Mesothelial cell of epicardium (in vitro differentiated cells): ENCODE measurements at regions not wholly inside any gene's neighbourhood (a gene's known extent, or its start where the extent isn't known, plus 50 kb on each side); places are given as distances from the start of the nearest gene placed in this dataset.
"Not testable (repeated sequence)": the region's sequence is repeated elsewhere in the genome, so short reads cannot be mapped to it uniquely, and the experiment has no call there.

Source experiments
- DNase-seq, 2 experiments: peaks; one replicate each; pipeline ENCODE4 v3.0.0; 2021; ENCODE audit warnings: low spot score in 2 of 2; ENCODE audit not compliant: unreplicated experiment in 2 of 2
- H3K27ac Mint-ChIP-seq: 2 replicates; pipeline ENCODE4 v1.8.0; 2021; ENCODE audit warnings: mixed read lengths
- H3K27me3 Mint-ChIP-seq: 2 replicates; pipeline ENCODE4 v1.8.0; 2021; ENCODE audit warnings: low read depth, mixed read lengths
- H3K36me3 Mint-ChIP-seq: 2 replicates; pipeline ENCODE4 v1.8.0; 2021; ENCODE audit warnings: mixed read lengths
- H3K4me1 Mint-ChIP-seq: 2 replicates; pipeline ENCODE4 v1.8.0; 2021; ENCODE audit warnings: mixed read lengths
- H3K4me3 Mint-ChIP-seq: 2 replicates; pipeline ENCODE4 v1.8.0; 2021; ENCODE audit warnings: mild to moderate bottlenecking, moderate library complexity, mixed read lengths
- H3K9me3 Mint-ChIP-seq: 2 replicates; pipeline ENCODE4 v1.8.0; 2021; ENCODE audit warnings: mixed read lengths
- TF ChIP-seq, protein P1 (sequence below): fragments of 200-600 bp; sonication (generic); IDR thresholded peaks from one replicate; pipeline ENCODE4 v1.5.0; 2021; ENCODE audit warnings: antibody characterized with exemption; ENCODE audit not compliant: unreplicated experiment

DNA sequence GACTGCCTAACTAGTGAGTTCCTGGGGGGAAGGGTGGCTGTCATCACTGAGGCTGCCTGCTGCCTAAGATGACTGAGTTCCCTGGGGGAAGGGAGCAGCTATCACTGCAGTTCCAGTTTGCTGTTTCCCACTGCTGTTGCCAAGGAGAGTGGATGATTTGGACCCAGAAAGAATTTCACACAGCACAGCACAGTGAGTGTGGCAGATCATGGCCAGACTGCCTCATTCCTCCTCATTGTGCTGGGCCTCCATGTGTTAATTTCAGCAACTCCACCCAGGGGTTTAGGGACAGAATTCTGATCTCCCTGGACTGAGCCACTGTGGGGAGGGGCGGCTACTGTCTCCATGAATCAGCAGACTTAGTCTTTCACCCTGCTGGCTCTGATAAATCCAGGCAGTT lies 125.0 kb downstream of the TEX13C start:
- H3K36me3 Mint-ChIP-seq: no peaks in the 10 kb centered on the region
- peaks cover 7% of the 10 kb centered on the region for H3K4me1 Mint-ChIP-seq
- no peak overlapping the region for H3K27ac Mint-ChIP-seq
- peaks cover 40% of the 10 kb centered on the region for H3K9me3 Mint-ChIP-seq
- DNase-seq: no peak
- no peak overlapping the region for H3K4me3 Mint-ChIP-seq
- no peaks in the 10 kb centered on the region for H3K27me3 Mint-ChIP-seq
- TF ChIP-seq, protein P1, sequence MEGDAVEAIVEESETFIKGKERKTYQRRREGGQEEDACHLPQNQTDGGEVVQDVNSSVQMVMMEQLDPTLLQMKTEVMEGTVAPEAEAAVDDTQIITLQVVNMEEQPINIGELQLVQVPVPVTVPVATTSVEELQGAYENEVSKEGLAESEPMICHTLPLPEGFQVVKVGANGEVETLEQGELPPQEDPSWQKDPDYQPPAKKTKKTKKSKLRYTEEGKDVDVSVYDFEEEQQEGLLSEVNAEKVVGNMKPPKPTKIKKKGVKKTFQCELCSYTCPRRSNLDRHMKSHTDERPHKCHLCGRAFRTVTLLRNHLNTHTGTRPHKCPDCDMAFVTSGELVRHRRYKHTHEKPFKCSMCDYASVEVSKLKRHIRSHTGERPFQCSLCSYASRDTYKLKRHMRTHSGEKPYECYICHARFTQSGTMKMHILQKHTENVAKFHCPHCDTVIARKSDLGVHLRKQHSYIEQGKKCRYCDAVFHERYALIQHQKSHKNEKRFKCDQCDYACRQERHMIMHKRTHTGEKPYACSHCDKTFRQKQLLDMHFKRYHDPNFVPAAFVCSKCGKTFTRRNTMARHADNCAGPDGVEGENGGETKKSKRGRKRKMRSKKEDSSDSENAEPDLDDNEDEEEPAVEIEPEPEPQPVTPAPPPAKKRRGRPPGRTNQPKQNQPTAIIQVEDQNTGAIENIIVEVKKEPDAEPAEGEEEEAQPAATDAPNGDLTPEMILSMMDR: no peak

DNA sequence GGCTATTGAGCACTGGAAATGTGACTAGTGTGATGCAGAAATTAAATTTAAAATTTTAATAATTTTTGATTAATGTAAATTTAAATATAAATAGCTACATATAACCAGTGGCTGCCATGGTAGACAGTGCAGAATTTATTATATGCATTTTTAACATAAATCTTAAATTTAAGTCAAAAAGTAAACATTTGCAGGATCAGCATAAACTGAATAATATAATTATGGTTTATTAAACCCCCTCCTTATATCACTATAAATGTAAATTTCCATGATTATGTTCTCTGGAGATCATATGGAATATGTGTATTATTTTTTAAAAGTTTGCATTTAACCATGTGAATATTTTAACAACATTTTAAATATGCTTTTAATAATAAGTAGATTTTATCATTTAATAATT lies 155.8 kb downstream of the TEX13C start:
- H3K4me3 Mint-ChIP-seq: no peak overlapping the region
- TF ChIP-seq, protein P1: no peak
- no peaks in the 10 kb centered on the region for H3K4me1 Mint-ChIP-seq
- no peaks in the 10 kb centered on the region for H3K36me3 Mint-ChIP-seq
- no peaks in the 10 kb centered on the region for H3K27me3 Mint-ChIP-seq
- DNase-seq: no peak
- no peak overlapping the region for H3K27ac Mint-ChIP-seq
- peaks cover 7% of the 10 kb centered on the region for H3K9me3 Mint-ChIP-seq

DNA sequence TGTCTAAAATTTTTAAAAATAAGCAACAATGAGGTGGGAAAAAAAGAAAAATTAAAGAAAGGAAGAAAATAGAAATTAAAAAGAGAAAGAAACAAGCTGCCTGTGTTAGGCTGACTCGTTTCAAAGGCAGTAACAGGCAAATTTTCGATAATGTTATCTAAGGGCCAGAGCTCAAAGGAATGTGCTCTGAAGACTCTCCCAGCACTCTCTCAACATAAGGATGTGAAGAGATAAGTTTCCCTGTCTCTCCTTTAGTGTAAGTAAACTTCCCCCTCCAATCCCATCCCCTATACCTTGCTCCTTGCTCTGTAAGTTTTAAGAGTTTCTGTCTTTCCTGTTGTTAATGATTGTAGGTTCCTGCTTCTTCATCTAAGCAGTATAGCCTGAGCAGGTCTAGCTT lies 172.8 kb downstream of the TEX13C start:
- Mint-ChIP-seq H3K27ac (peak overlapping the region; percentile 2), H3K4me3 (no peak overlapping the region), H3K4me1 (no peaks in the 10 kb centered on the region), H3K27me3 (no peaks in the 10 kb centered on the region), H3K36me3 (no peaks in the 10 kb centered on the region), H3K9me3 (peaks cover 8% of the 10 kb centered on the region)
- TF ChIP-seq, protein P1: no peak
- no peak for DNase-seq

DNA sequence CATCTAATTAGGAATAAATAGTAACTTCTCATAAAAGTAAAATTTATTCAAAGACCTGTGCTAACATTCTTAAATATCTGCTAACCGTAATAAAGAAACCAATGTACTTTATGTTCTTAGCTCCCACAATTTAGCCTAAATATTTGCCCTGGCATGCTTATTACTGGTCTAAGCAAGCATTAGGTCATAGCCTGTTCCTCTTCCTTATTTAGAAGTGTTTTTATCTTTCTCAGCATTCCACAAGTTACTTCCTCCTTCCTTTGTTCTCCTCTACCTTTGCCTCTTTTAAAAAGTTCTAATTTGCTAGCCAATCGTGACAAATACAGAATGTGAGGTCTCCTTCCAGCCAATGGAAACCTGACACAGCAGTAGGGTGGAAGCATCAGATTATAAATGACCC lies 173.3 kb downstream of the TEX13C start:
- DNase-seq, H3K27ac Mint-ChIP-seq, H3K4me3 Mint-ChIP-seq, H3K4me1 Mint-ChIP-seq, H3K36me3 Mint-ChIP-seq, H3K9me3 Mint-ChIP-seq, H3K27me3 Mint-ChIP-seq: not testable (repeated sequence)

DNA sequence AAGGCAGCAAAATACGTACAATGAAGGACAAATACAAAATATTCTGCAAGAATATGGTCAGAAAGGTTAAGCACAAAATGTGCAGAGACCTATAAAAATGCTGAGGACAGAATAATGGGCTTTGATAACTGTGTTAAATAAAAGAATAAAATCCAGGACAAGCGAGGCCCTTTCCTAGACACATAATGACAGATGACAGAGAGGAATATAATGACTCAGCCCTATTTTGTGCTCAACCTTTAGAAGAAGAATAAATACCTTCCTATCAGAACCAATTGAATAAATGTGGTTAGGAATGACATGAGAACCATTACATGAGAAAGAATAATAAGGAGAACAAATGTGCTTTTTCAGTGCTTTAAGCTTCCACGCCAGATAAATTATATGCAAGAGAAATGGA lies 178.0 kb downstream of the TEX13C start:
- H3K27me3 Mint-ChIP-seq: no peaks in the 10 kb centered on the region
- H3K36me3 Mint-ChIP-seq: no peaks in the 10 kb centered on the region
- H3K4me1 Mint-ChIP-seq: no peaks in the 10 kb centered on the region
- peaks cover 37% of the 10 kb centered on the region for H3K9me3 Mint-ChIP-seq
- TF ChIP-seq, protein P1: no peak
- no peak overlapping the region for H3K27ac Mint-ChIP-seq
- H3K4me3 Mint-ChIP-seq: no peak overlapping the region
- no peak for DNase-seq

DNA sequence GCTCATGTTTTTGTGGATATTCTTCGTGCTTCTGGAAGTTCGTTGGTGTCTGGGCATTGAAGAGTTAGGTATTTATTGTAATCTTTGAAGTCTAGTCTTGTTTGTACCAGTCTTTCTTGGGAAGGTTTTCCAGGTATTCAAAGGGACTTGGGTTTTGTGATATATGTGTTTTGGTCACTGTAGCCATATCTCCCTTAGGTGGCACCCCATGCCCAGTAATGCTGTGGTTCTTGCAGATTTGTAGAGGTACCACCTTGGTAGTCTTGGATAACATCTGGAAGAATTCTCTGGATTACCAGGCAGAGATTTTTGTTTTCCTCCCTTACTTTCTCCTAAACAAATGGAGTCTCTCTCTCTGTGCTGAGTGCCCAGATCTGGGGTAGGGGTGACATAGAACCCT lies 184.1 kb downstream of the TEX13C start:
- TF ChIP-seq, protein P1: no peak
- Mint-ChIP-seq H3K4me1 (no peaks in the 10 kb centered on the region), H3K9me3 (peaks cover 54% of the 10 kb centered on the region)

More for the DNA sequence above, 184.1 kb downstream of the TEX13C start:
- Mint-ChIP-seq H3K36me3 (peaks cover 2% of the 10 kb centered on the region), H3K27me3 (no peaks in the 10 kb centered on the region), H3K4me3 (no peak overlapping the region), H3K27ac (no peak overlapping the region)
- DNase-seq: no peak
